GM12873 (cell line): ENCODE measurements at regions not wholly inside any gene's neighbourhood (a gene's known extent, or its start where the extent isn't known, plus 50 kb on each side); places are given as distances from the start of the nearest gene placed in this dataset.

Experiments
- CTCF ChIP-seq: IDR thresholded peaks from 2 replicates; pipeline ENCODE4 v1.5.1; 2012; ENCODE audit warnings: low read depth, mild to moderate bottlenecking, moderate library complexity, low read length, control low read depth; ENCODE audit not compliant: insufficient read depth; ENCODE audit errors: missing control alignments

- TF ChIP-seq CTCF, result no peak
These were observed 78.0 kb upstream of the CTLA4 start for GRCh38 chr2:203789618-203790017.

DNA sequence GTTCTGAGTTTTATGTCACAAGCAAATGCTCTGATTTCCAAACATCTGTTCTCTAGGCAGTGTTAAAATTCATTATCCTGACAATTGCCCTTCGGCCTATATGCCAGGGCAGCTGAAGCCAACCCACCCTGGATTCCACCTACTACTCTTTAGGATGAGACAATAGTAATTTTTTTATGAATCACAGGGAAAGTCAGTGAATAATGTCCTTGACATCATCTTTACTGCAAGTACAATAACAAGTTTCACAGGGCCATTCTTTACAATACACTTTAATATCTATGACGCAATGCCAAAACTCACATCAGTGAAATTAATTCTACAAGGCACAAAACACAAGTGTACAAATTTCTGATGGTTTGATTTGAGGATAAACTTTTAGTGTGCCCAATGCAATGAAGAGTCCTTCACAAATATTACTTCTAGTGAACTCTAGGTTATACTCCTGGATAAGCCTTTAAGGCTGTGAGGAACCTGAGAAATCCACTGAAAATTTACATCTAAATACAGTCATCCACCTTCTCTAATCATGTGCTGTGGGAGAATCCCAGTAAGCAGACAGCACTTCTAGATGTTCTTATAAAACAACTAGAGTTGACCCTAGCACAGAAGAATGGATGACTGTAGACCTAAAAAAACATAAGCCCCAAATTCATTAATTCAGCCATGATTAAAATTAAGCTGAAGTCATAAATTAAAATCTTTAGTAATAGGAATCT lies 77.3 kb upstream of the CTLA4 start:
- TF ChIP-seq CTCF, result no peak

DNA sequence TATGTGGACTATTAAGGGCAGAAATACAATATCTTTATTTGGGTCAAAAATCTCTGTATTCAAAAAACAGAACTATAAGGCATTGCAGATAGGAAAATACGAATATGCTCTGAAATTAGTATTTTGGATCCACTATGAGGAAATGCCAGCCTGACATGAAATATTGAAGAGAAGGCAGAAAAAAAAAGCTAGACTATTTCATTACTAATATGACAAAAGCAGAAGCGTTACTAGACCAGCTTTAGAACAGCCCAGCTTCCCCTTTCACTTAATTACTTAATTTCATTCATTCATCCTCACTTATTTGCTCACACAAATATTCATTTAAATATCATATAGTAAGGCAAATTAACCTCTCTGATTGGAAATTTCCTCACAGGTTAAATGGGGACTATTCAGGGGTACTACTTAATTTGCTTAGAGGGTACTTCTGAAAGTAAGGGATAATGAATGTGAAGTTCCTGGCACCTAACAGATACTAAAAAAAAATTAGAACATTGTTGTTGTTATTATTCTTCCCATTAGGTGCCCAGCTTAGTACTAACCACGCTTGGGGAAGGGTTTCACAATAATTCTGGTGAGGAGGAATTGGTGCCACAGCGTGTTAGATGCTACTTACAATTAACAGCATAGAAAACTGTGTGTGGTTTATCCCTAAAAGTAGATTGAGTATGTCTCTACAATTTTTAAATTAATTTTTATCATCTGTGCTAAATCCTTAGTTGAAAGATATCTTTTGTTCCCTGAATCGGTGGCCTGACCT lies 71.1 kb upstream of the CTLA4 start:
- no peak for TF ChIP-seq CTCF

- no peak for TF ChIP-seq CTCF
These were observed 70.3 kb upstream of the CTLA4 start for GRCh38 chr2:203797276-203797675.

DNA sequence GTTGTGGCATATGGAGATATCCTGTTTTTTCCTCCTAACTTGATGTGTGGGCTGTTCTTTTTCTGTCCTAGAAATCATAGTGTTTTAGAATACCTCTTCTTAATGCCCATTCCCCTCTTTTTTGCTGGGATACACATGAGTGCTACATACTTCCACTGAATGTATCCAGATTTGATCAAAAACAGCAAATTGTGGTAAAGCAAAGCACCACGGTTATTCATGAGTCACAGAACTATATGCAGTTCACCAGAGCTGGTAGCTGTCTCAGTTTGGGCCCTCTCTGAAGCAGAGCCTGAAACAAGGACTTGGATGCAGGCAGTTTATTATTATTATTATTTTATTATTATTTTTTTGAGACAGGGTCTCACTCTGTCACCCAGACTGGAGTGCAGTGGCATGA lies 69.9 kb upstream of the CTLA4 start:
- no peak for TF ChIP-seq CTCF

GRCh38 chr2:203798296-203799087 lies 69.1 kb upstream of the CTLA4 start:
- no peak for TF ChIP-seq CTCF

- TF ChIP-seq CTCF, result no peak
These were observed 67.7 kb upstream of the CTLA4 start for GRCh38 chr2:203799908-203800307.
